Mammary epithelial cell (primary cell): ENCODE measurements at regions not wholly inside any gene's neighbourhood (a gene's known extent, or its start where the extent isn't known, plus 50 kb on each side); places are given as distances from the start of the nearest gene placed in this dataset.

Source experiments
- EZH2 ChIP-seq: IDR thresholded peaks from 2 replicates; pipeline ENCODE4 v1.6.1; 2012; ENCODE audit warnings: low read length, inconsistent platforms, borderline replicate concordance
- TF ChIP-seq, protein P1 (sequence below), 2 donors: IDR thresholded peaks in 1 of 2; conservative IDR thresholded peaks in 1 of 2; 2 replicates each; pipeline ENCODE4 v1.5.1; 2011 to 2012; ENCODE audit warnings: inconsistent platforms in 2 of 2, low read length in 2 of 2, mild to moderate bottlenecking in 2 of 2, control low read depth in 1 of 2, low read depth in 1 of 2; ENCODE audit not compliant: insufficient read depth in 1 of 2; ENCODE audit errors: extremely low read depth in 1 of 2

DNA sequence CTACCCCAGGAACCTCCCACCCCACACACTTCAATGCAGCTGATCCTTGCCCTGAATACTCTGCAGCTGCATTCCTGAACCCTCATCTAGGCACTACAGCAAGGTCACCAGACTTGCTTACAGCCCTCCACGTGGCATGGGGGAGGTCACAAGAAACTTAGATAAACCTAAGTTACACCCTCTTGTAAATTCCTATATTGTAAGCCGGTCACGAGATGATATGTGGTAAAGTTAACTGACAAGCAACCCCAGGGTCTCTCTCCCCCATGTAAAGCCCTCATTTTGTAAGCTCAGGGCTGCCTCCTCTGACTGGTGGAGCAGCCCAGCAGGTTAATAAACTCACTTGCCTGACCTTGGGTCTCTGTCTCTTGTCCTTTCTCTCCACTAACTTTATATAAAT lies 570.7 kb downstream of the PCDH7 start:
- TF ChIP-seq, protein P1, sequence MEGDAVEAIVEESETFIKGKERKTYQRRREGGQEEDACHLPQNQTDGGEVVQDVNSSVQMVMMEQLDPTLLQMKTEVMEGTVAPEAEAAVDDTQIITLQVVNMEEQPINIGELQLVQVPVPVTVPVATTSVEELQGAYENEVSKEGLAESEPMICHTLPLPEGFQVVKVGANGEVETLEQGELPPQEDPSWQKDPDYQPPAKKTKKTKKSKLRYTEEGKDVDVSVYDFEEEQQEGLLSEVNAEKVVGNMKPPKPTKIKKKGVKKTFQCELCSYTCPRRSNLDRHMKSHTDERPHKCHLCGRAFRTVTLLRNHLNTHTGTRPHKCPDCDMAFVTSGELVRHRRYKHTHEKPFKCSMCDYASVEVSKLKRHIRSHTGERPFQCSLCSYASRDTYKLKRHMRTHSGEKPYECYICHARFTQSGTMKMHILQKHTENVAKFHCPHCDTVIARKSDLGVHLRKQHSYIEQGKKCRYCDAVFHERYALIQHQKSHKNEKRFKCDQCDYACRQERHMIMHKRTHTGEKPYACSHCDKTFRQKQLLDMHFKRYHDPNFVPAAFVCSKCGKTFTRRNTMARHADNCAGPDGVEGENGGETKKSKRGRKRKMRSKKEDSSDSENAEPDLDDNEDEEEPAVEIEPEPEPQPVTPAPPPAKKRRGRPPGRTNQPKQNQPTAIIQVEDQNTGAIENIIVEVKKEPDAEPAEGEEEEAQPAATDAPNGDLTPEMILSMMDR (conservative IDR thresholded peaks at IDR 0.05 in 1 of 2, IDR thresholded peaks at IDR 0.05 in 1 of 2; ENCODE audit: extremely low read depth in 1 of 2, insufficient read depth in 1 of 2, low read depth in 1 of 2, low read length in 2 of 2): no peak
- no peak for TF ChIP-seq EZH2
